ENCODE measurements at regions not wholly inside any gene's neighbourhood (a gene's known extent, or its start where the extent isn't known, plus 50 kb on each side); places are given as distances from the start of the nearest gene placed in this dataset.
A peak's percentile ranks its signal among the peaks of the same experiment; 100 is the strongest.

- TF ChIP-seq CTCF (IDR thresholded peaks at IDR 0.05; ENCODE audit: control extremely low read depth in 1 of 3, insufficient read depth in 1 of 3, low read depth in 1 of 3, low read length in 3 of 3) (no peak), BCL11A (IDR thresholded peaks at IDR 0.05; ENCODE audit: low read depth in 2 of 2, low read length in 2 of 2) (peak; percentile 66 to 97), USF2 (IDR thresholded peaks at IDR 0.05; ENCODE audit: low read length) (no peak), CEBPB (IDR thresholded peaks at IDR 0.05; ENCODE audit: low read depth, low read length) (peak; percentile 45), MAFK (IDR thresholded peaks at IDR 0.05; ENCODE audit: low read depth, low read length) (no peak), KDM4A (IDR thresholded peaks at IDR 0.05; ENCODE audit: low read depth, low read length, severe bottlenecking) (peak; percentile 44), ATF2 (IDR thresholded peaks at IDR 0.05; ENCODE audit: low read length) (no peak), SAP30 (IDR thresholded peaks at IDR 0.05; ENCODE audit: insufficient read depth, insufficient replicate concordance, low read length) (no peak), BACH1 (IDR thresholded peaks at IDR 0.05; ENCODE audit: low read length) (no peak), SIN3A (conservative IDR thresholded peaks at IDR 0.05 in 1 of 2, IDR thresholded peaks at IDR 0.05 in 1 of 2; ENCODE audit: low read depth in 1 of 2, low read length in 2 of 2) (no peak), FOSL1 (IDR thresholded peaks at IDR 0.05; ENCODE audit: insufficient read depth, low read depth, low read length) (no peak), CTBP2 (IDR thresholded peaks at IDR 0.05; ENCODE audit: borderline replicate concordance, insufficient read depth, insufficient read length, low read length) (peak; percentile 77), KDM5A (IDR thresholded peaks at IDR 0.05; ENCODE audit: low read length) (no peak), TAF1 (IDR thresholded peaks at IDR 0.05; ENCODE audit: low read depth, low read length) (no peak), MAX (IDR thresholded peaks at IDR 0.05) (peak; percentile 5; the same call in 1 of the 2 replicates), NRF1 (IDR thresholded peaks at IDR 0.05; ENCODE audit: low read depth, low read length) (no peak), GTF2F1 (IDR thresholded peaks at IDR 0.05; ENCODE audit: borderline replicate concordance, low read depth, low read length) (no peak)
These were observed 61.5 kb upstream of the WLS start (continued) for GRCh38 chr1:68293609-68294366.
